GM12878 (cell line): ENCODE measurements at regions not wholly inside any gene's neighbourhood (a gene's known extent, or its start where the extent isn't known, plus 50 kb on each side); places are given as distances from the start of the nearest gene placed in this dataset.

Experiments
- ATAC-seq: fragments of 200-7000 bp; cut with Tn5 transposase; 3 replicates; pipeline ENCODE4 v1.9.1; 2020; ENCODE audit warnings: mild to moderate bottlenecking, moderate library complexity
- BruUV-seq: library from RNA; stranded (reverse); fragments of 400-500 nt; replicated peaks from 2 replicates; lab custom pipeline; 2021; lab: Mats Ljungman, UMichigan
- CTCF ChIA-PET: fragments of 300-600 bp; sonication (Branson Sonifier 250); formaldehyde crosslinking; extraction: SDS; loops from one replicate; lab custom pipeline; 2021; ENCODE audit warnings: inconsistent platforms; lab: Yijun Ruan, JAX
- POLR2A ChIA-PET: fragments of 350-600 bp; formaldehyde crosslinking; extraction: SDS; loops from one replicate; lab custom pipeline; 2021; ENCODE audit warnings: inconsistent platforms; lab: Charles Lee
- RAD21 ChIA-PET: fragments of 300-600 bp; sonication (Branson Sonifier 250); formaldehyde crosslinking; loops from one replicate; lab custom pipeline; 2023; ENCODE audit warnings: antibody characterized with exemption; ENCODE audit not compliant: unreplicated experiment; lab: Charles Lee
- SMC1A ChIA-PET: fragments of 300-600 bp; sonication (Branson Sonifier 250); formaldehyde crosslinking; loops from one replicate; lab custom pipeline; 2023; ENCODE audit not compliant: unreplicated experiment, uncharacterized antibody; lab: Charles Lee
- DNase-seq: peaks from one replicate; pipeline ENCODE4 v3.0.0-alpha.2; 2011; ENCODE audit warnings: low read depth, low spot score
- FAIRE-seq: peaks from 3 replicates; lab custom pipeline; 2011; peaks lifted over from hg19 to GRCh38; lab: Jason Lieb, UNC
- H2AFZ ChIP-seq: 2 replicates; pipeline ENCODE4 v1.6.0; 2011; ENCODE audit warnings: low read depth, low read length, control low read depth; ENCODE audit not compliant: control insufficient read depth
- H3K27ac ChIP-seq: 2 replicates; pipeline ENCODE4 v1.5.1; 2011; ENCODE audit warnings: control low read depth; ENCODE audit not compliant: control insufficient read depth, insufficient read depth
- H3K27me3 ChIP-seq, 2 experiments: replicated peaks in 1 of 2; 2 replicates each; pipeline versions ENCODE4 v1.6.0 to v1.6.1; 2011; ENCODE audit warnings: low read length in 1 of 2; ENCODE audit not compliant: control insufficient read depth in 2 of 2, insufficient read depth in 2 of 2
- H3K36me3 ChIP-seq, 2 experiments: 2 replicates each; pipeline ENCODE4 v1.5.1; 2011; ENCODE audit warnings: low read length in 1 of 2; ENCODE audit not compliant: control insufficient read depth in 2 of 2, insufficient read depth in 2 of 2
- H3K4me1 ChIP-seq: 2 replicates; pipeline ENCODE4 v1.6.1; 2011; ENCODE audit warnings: mild to moderate bottlenecking, low read length, moderate library complexity, mixed read lengths; ENCODE audit not compliant: control insufficient read depth, insufficient read depth
- H3K4me2 ChIP-seq: 2 replicates; pipeline ENCODE4 v1.6.0; 2011; ENCODE audit warnings: control low read depth; ENCODE audit not compliant: control insufficient read depth, insufficient read depth
- H3K4me3 ChIP-seq: fragments of 200-600 bp; sonication (generic); 2 replicates; pipeline ENCODE4 v1.5.1; 2016
- H3K79me2 ChIP-seq: 2 replicates; pipeline ENCODE4 v1.6.0; 2011; ENCODE audit warnings: low read length; ENCODE audit not compliant: control insufficient read depth, insufficient read depth
- H3K9ac ChIP-seq: 2 replicates; pipeline ENCODE4 v1.8.0; 2011; ENCODE audit warnings: low read length, control low read depth, mixed read lengths; ENCODE audit not compliant: control insufficient read depth, insufficient read depth
- H3K9me3 ChIP-seq: replicated peaks from 3 replicates; pipeline ENCODE4 v1.5.1; 2011; ENCODE audit warnings: mild to moderate bottlenecking, low read length; ENCODE audit not compliant: control insufficient read depth, insufficient read depth
- H4K20me1 ChIP-seq: 2 replicates; pipeline ENCODE4 v1.6.0; 2011; ENCODE audit not compliant: control insufficient read depth, insufficient read depth
- BMI1 ChIP-seq: fragments of 450-650 bp; IDR thresholded peaks from 2 replicates; pipeline ENCODE4 v1.6.1; 2016; ENCODE audit warnings: mild to moderate bottlenecking, moderate library complexity, borderline replicate concordance
- CREM ChIP-seq: IDR thresholded peaks from 2 replicates; pipeline ENCODE4 v1.6.1; 2014; ENCODE audit warnings: antibody characterized with exemption, low read depth
- HDAC2 ChIP-seq: fragments of 200-600 bp; sonication (generic); IDR thresholded peaks from 2 replicates; pipeline ENCODE4 v1.6.1; 2017
- HSF1 ChIP-seq: fragments of 150-350 bp; IDR thresholded peaks from 2 replicates; pipeline ENCODE4 v1.6.1; 2014; ENCODE audit warnings: mild to moderate bottlenecking, low read depth, low read length
- JUND ChIP-seq: IDR thresholded peaks from 2 replicates; pipeline ENCODE4 v1.6.1; 2012; ENCODE audit warnings: low read depth, mild to moderate bottlenecking, low read length, improper control_type of control experiment, moderate library complexity
- KAT2A ChIP-seq: conservative IDR thresholded peaks from 2 replicates; pipeline ENCODE4 v1.6.1; 2011; ENCODE audit warnings: low read depth, low read length; ENCODE audit not compliant: control insufficient read depth
- KDM1A ChIP-seq: fragments of 200-600 bp; sonication (generic); IDR thresholded peaks from 2 replicates; pipeline ENCODE4 v1.6.1; 2016; ENCODE audit warnings: borderline replicate concordance
- MEF2A ChIP-seq: IDR thresholded peaks from 2 replicates; pipeline ENCODE4 v1.6.1; 2011; ENCODE audit warnings: low read depth, mild to moderate bottlenecking, low read length, moderate library complexity; ENCODE audit not compliant: insufficient read depth
- MEF2B ChIP-seq: fragments of 450-650 bp; IDR thresholded peaks from 2 replicates; pipeline ENCODE4 v1.6.1; 2018; ENCODE audit warnings: mild to moderate bottlenecking, moderate library complexity; ENCODE audit not compliant: partially characterized antibody, poor library complexity, severe bottlenecking
- MTA2 ChIP-seq: fragments of 450-650 bp; IDR thresholded peaks from 2 replicates; pipeline ENCODE4 v1.6.1; 2016; ENCODE audit warnings: low read depth, mild to moderate bottlenecking, moderate library complexity
- NFIC ChIP-seq: IDR thresholded peaks from 2 replicates; pipeline ENCODE4 v1.6.1; 2012; ENCODE audit warnings: low read depth, mild to moderate bottlenecking, inconsistent platforms, low read length, moderate library complexity
- PML ChIP-seq: IDR thresholded peaks from 2 replicates; pipeline ENCODE4 v1.6.1; 2012; ENCODE audit warnings: low read length, inconsistent platforms
- POU2F2 ChIP-seq: IDR thresholded peaks from 3 replicates; pipeline ENCODE4 v1.6.1; 2011; ENCODE audit warnings: low read depth, mild to moderate bottlenecking, low read length, borderline replicate concordance
- SP1 ChIP-seq: IDR thresholded peaks from one replicate; pipeline ENCODE4 v1.6.1; 2011; ENCODE audit warnings: low read depth, low read length
- TAF1 ChIP-seq: IDR thresholded peaks from 2 replicates; pipeline ENCODE4 v1.6.1; 2011; ENCODE audit warnings: mild to moderate bottlenecking, low read depth, low read length, borderline replicate concordance
- TCF7 ChIP-seq: IDR thresholded peaks from 2 replicates; pipeline ENCODE4 v1.6.1; 2014; ENCODE audit warnings: antibody characterized with exemption, borderline replicate concordance
- WRNIP1 ChIP-seq: IDR thresholded peaks from 2 replicates; pipeline ENCODE4 v1.6.1; 2011; ENCODE audit warnings: low read depth, low read length, improper control_type of control experiment, borderline replicate concordance
- ZNF592 ChIP-seq: fragments of 450-650 bp; IDR thresholded peaks from 2 replicates; pipeline ENCODE4 v1.6.1; 2017; ENCODE audit warnings: mild to moderate bottlenecking, moderate library complexity
- WGBS: methylation state at CpG from one replicate; pipeline ENCODE4 v1.1.6; 2016; ENCODE audit warnings: low lambda C conversion rate; ENCODE audit not compliant: insufficient replicate concordance, insufficient coverage; ENCODE audit errors: missing lambda C conversion rate; 5-methylcytosine and 5-hydroxymethylcytosine counted together
- in situ Hi-C: fragments of 300-500 bp; cut with MboI; formaldehyde crosslinking; loops from 9 replicates; pipeline ENCODE4 v1.14.3; 2018; ENCODE audit warnings: mixed read lengths
- intact Hi-C: fragments of 100-400 bp; cut with micrococcal nuclease; formaldehyde crosslinking; loops from one replicate; pipeline ENCODE4 v1.14.2; 2022; ENCODE audit not compliant: unreplicated experiment

GRCh38 chr4:135123632-135124031 lies 922.0 kb upstream of the PABPC4L start (continued):
- no peak for TF ChIP-seq HSF1
- TF ChIP-seq, all 136 proteins: peak for 0

GRCh38 chr4:135122457-135122856 lies 920.9 kb upstream of the PABPC4L start:
- POLR2A ChIA-PET, result no interaction called here
- no peaks in the 10 kb centered on the region for H3K27me3 ChIP-seq
- BruUV-seq, result no TSS peak
- H3K36me3 ChIP-seq, result no peaks in the 10 kb centered on the region
- no peak overlapping the region for H3K4me2 ChIP-seq
- no peak overlapping the region for H3K27ac ChIP-seq
- H4K20me1 ChIP-seq, result no peaks in the 10 kb centered on the region
- TF ChIP-seq HDAC2, result no peak
- no peak for TF ChIP-seq BMI1
- TF ChIP-seq PML, result no peak
- TF ChIP-seq WRNIP1, result no peak
- TF ChIP-seq ZNF592, result no peak
- TF ChIP-seq KAT2A, result no peak
- TF ChIP-seq CREM, result no peak
- TF ChIP-seq TAF1, result no peak
- no peak for TF ChIP-seq JUND
- no peak for TF ChIP-seq KDM1A
- no peak for TF ChIP-seq MTA2
- TF ChIP-seq MEF2B, result no peak
- TF ChIP-seq SP1, result no peak
- TF ChIP-seq POU2F2, result no peak
- TF ChIP-seq MEF2A, result no peak
- TF ChIP-seq TCF7, result no peak
- TF ChIP-seq NFIC, result no peak
- DNase-seq, result no peak
- 67% methylated on average over 2 of the region's 2 CpGs for WGBS
- intact Hi-C loops (no loop called here), in situ Hi-C loops (no loop called here)
- no peaks in the 10 kb centered on the region for H3K9me3 ChIP-seq
- H3K4me3 ChIP-seq, result no peak overlapping the region
- RAD21 ChIA-PET, result no interaction called here
- FAIRE-seq, result no peak
- CTCF ChIA-PET, result no interaction called here
- no peak overlapping the region for H2AFZ ChIP-seq
- H3K79me2 ChIP-seq, result no peaks in the 10 kb centered on the region
- SMC1A ChIA-PET, result no interaction called here
- H3K9ac ChIP-seq, result no peak overlapping the region
- no peaks in the 10 kb centered on the region for H3K4me1 ChIP-seq
- ATAC-seq, result no peak
